ENCODE measurements at regions not wholly inside any gene's neighbourhood (a gene's known extent, or its start where the extent isn't known, plus 50 kb on each side); places are given as distances from the start of the nearest gene placed in this dataset.

DNA sequence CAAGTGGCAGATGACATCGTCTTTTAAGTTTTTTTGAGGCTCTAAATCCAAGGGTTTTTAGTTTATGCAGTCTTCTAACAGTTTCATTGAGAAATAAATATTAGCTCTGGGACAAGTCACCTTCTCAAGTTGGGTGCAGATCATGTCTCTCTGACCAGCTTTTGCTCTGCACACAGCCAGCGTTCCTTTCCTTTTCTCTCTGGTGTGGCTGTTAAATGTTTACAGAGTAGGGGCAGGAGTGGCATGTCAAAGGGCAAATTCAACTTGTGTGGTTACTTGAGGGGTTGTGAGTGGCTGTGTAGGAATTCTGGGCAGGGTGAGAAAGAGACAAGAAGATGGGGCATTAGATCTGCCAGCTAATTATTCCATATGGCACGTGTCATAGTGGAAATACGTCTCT, 187.5 kb upstream of the HMHB1 start:
- Histone ChIP-seq H2AFZ (ENCODE audit: low read length) (no peak overlapping the region), H3K4me2 (ENCODE audit: extremely low read depth, insufficient read depth, low read length) (no peak overlapping the region), H3K79me2 (ENCODE audit: control insufficient read depth, insufficient read depth, low read length) (no peaks in the 10 kb centered on the region), H3K4me1 (ENCODE audit: control insufficient read depth, extremely low read depth, insufficient read depth, low read length) (no peaks in the 10 kb centered on the region), H3K4me3 (replicated peaks in 1 of 4; ENCODE audit: control extremely low read depth in 1 of 4, insufficient read depth in 1 of 4, low read depth in 3 of 4, low read length in 4 of 4) (no peak overlapping the region), H4K20me1 (ENCODE audit: control insufficient read depth, extremely low read depth, insufficient read depth, low read length) (no peaks in the 10 kb centered on the region), H3K9ac (ENCODE audit: insufficient read depth, low read length) (no peak overlapping the region), H3K9me3 (ENCODE audit: control insufficient read depth, insufficient read depth, low read depth, low read length) (no peaks in the 10 kb centered on the region), H3K27ac (ENCODE audit: insufficient read depth, low read length) (no peak overlapping the region), H3K27me3 (ENCODE audit: control insufficient read depth, insufficient read depth, low read length) (no peaks in the 10 kb centered on the region), H3K36me3 (ENCODE audit: control insufficient read depth, insufficient read depth, low read length) (no peaks in the 10 kb centered on the region)
- no peak for DNase-seq (ENCODE audit: low read depth in 2 of 2)
- TF ChIP-seq, protein P1, sequence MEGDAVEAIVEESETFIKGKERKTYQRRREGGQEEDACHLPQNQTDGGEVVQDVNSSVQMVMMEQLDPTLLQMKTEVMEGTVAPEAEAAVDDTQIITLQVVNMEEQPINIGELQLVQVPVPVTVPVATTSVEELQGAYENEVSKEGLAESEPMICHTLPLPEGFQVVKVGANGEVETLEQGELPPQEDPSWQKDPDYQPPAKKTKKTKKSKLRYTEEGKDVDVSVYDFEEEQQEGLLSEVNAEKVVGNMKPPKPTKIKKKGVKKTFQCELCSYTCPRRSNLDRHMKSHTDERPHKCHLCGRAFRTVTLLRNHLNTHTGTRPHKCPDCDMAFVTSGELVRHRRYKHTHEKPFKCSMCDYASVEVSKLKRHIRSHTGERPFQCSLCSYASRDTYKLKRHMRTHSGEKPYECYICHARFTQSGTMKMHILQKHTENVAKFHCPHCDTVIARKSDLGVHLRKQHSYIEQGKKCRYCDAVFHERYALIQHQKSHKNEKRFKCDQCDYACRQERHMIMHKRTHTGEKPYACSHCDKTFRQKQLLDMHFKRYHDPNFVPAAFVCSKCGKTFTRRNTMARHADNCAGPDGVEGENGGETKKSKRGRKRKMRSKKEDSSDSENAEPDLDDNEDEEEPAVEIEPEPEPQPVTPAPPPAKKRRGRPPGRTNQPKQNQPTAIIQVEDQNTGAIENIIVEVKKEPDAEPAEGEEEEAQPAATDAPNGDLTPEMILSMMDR (conservative IDR thresholded peaks at IDR 0.05 in 1 of 2, IDR thresholded peaks at IDR 0.05 in 1 of 2; ENCODE audit: low read depth in 1 of 2, low read length in 2 of 2): no peak
- no peak for TF ChIP-seq EZH2 (IDR thresholded peaks at IDR 0.05; ENCODE audit: low read length, missing control alignments)

DNA sequence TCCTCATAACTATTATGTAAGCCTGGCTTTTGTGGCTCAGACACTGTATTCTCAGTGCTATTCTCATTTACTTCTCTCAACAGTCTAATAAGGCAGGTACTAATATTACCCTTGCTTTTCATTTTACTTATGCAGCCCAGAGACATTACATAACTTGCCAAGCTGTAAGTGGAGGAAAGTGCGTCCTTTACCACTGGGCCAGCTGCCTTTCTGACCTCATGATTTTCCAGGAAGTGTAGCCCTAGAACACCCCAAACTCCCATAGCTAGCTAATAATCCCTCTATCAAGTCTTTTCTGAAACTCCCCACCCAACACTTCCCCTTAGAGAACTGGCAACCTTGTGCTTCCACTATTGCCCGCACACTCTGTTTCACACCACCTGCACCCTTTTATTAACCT, 192.9 kb upstream of the HMHB1 start:
- H4K20me1 ChIP-seq (ENCODE audit: control insufficient read depth, extremely low read depth, insufficient read depth, low read length): no peaks in the 10 kb centered on the region
- H3K27me3 ChIP-seq (ENCODE audit: control insufficient read depth, insufficient read depth, low read length): no peaks in the 10 kb centered on the region
- H2AFZ ChIP-seq (ENCODE audit: low read length): no peak overlapping the region
- H3K27ac ChIP-seq (ENCODE audit: insufficient read depth, low read length): no peak overlapping the region
- H3K9ac ChIP-seq (ENCODE audit: insufficient read depth, low read length): no peak overlapping the region
- H3K4me3 ChIP-seq (replicated peaks in 1 of 4; ENCODE audit: control extremely low read depth in 1 of 4, insufficient read depth in 1 of 4, low read depth in 3 of 4, low read length in 4 of 4): no peak overlapping the region
- H3K9me3 ChIP-seq (ENCODE audit: control insufficient read depth, insufficient read depth, low read depth, low read length): no peaks in the 10 kb centered on the region
- H3K36me3 ChIP-seq (ENCODE audit: control insufficient read depth, insufficient read depth, low read length): no peaks in the 10 kb centered on the region
- DNase-seq (ENCODE audit: low read depth in 2 of 2): no peak
- TF ChIP-seq EZH2 (IDR thresholded peaks at IDR 0.05; ENCODE audit: low read length, missing control alignments): no peak
- H3K4me2 ChIP-seq (ENCODE audit: extremely low read depth, insufficient read depth, low read length): no peak overlapping the region
- H3K79me2 ChIP-seq (ENCODE audit: control insufficient read depth, insufficient read depth, low read length): no peaks in the 10 kb centered on the region
- H3K4me1 ChIP-seq (ENCODE audit: control insufficient read depth, extremely low read depth, insufficient read depth, low read length): no peaks in the 10 kb centered on the region

DNA sequence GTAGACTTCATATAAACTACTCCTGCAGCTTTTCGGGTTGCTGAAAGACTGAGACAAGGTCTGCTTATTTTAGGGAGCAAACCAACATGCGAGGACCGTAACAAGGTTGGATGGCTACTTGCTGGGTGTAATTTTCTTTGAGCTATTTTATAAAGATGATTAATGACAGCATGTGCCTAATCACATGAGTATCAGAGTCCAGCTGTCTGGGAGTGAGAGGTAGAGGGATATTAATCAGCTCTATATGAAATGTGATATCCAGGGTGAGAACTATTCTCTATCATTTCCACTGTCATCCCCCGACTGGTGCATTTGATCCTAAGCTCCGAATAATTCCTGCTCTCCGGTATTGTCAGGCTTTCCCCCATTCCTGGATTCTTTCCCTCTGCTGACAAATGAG, 193.8 kb upstream of the HMHB1 start:
- Histone ChIP-seq H3K4me3 (replicated peaks in 1 of 4; ENCODE audit: control extremely low read depth in 1 of 4, insufficient read depth in 1 of 4, low read depth in 3 of 4, low read length in 4 of 4) (no peak overlapping the region), H3K4me2 (ENCODE audit: extremely low read depth, insufficient read depth, low read length) (no peak overlapping the region), H3K79me2 (ENCODE audit: control insufficient read depth, insufficient read depth, low read length) (no peaks in the 10 kb centered on the region), H3K9ac (ENCODE audit: insufficient read depth, low read length) (no peak overlapping the region), H3K4me1 (ENCODE audit: control insufficient read depth, extremely low read depth, insufficient read depth, low read length) (no peaks in the 10 kb centered on the region), H3K9me3 (ENCODE audit: control insufficient read depth, insufficient read depth, low read depth, low read length) (no peaks in the 10 kb centered on the region), H3K27me3 (ENCODE audit: control insufficient read depth, insufficient read depth, low read length) (no peaks in the 10 kb centered on the region), H4K20me1 (ENCODE audit: control insufficient read depth, extremely low read depth, insufficient read depth, low read length) (no peaks in the 10 kb centered on the region), H3K27ac (ENCODE audit: insufficient read depth, low read length) (no peak overlapping the region), H3K36me3 (ENCODE audit: control insufficient read depth, insufficient read depth, low read length) (no peaks in the 10 kb centered on the region), H2AFZ (ENCODE audit: low read length) (no peak overlapping the region)
- TF ChIP-seq EZH2 (IDR thresholded peaks at IDR 0.05; ENCODE audit: low read length, missing control alignments): no peak
- TF ChIP-seq, protein P1 (conservative IDR thresholded peaks at IDR 0.05 in 1 of 2, IDR thresholded peaks at IDR 0.05 in 1 of 2; ENCODE audit: low read depth in 1 of 2, low read length in 2 of 2): no peak
- DNase-seq (ENCODE audit: low read depth in 2 of 2): no peak

All from fibroblast of lung (primary cell).